COR-L47 (cell line): ENCODE measurements at regions not wholly inside any gene's neighbourhood (a gene's known extent, or its start where the extent isn't known, plus 50 kb on each side); places are given as distances from the start of the nearest gene placed in this dataset.
"Not testable (repeated sequence)": the region's sequence is repeated elsewhere in the genome, so short reads cannot be mapped to it uniquely, and the experiment has no call there.

Source experiments
- DNase-seq: peaks from one replicate; lab custom pipeline; 2025; lab: John Stamatoyannopoulos, UW

DNA sequence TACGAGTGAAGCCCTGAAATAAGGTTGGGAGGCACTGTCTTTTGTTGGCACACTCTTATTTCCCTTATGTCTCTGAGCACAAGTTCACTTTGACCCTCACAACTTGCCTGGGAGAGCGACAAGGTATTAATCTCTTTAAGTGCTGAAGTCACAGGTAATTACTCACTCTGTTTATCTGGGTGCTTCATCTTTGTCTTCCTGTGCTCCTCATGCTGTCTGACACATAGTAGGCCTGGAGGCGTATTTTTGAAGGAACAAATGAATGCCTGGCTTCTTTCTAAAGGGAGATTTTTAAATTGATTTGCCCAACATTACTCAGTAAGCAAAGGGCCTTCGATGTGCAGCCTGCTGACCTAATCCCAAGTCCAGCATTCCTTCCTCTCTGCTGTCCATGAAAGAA lies 507.1 kb upstream of the TNP1 start:
- no peak for DNase-seq

DNA sequence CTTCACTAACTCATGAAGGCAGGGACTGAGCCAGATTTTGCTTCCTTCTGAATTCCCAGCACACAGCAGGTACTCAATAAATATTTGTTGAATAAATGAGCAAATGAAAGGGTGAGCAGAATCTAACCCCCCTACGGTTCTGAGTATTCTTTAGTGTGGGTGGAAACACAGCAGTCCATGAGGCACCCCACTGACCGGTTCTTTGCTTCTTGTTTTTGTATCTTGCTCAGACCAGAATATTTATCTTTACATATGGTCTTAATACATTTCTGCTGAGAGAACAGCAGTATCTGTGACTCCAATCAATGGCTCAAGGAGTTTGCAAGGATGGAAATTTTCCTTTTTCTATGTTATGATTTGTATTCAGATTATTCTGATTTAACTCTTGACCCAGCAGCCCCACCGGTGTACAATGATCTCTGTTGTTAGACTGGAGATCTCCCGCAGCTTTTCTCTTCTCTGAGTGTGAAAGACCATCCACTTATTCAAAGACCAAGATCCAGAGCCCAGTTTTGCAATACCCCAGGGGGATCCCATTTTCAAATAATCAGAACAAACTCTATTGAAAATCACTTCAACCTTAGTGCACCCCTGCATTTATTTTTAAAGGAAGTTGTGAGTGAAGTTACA lies 506.5 kb upstream of the TNP1 start:
- peak; percentile 82 for DNase-seq

DNA sequence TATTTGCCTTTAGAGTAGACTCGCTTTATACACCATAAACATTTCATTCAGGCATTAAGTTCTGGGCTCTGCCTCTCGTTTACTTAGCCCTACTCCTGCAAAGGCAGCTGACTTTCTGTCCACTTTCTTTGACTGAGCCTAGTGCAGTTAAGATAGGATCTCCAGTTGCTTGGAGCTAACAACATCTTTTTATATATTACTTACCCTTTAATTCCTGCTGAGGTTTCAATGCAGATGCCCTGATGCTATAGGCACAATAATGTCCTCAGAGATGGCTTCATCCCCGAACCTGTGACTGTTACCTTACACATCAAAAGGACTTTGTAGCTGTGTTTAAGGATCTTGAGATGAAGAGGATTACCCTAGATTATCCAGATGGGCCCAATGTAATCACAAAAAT lies 505.8 kb upstream of the TNP1 start:
- no peak for DNase-seq

DNA sequence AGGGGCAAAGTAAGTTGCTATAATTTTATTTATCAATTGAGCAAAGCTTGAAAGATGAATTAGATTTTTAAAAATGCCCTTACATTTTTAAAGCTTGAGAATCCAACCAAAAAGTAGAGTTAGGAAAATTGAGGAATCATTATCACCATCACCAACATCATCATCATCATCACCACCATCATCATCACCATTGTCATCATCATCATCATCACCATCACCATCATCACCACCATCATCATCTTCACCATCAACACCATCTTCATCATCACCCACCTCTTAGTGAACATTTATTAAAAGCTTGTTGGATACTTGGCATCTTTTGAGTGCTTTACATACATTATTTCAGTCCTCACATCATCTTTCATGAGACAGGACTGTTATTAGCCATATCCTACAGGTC lies 504.4 kb upstream of the TNP1 start:
- DNase-seq, result no peak

DNA sequence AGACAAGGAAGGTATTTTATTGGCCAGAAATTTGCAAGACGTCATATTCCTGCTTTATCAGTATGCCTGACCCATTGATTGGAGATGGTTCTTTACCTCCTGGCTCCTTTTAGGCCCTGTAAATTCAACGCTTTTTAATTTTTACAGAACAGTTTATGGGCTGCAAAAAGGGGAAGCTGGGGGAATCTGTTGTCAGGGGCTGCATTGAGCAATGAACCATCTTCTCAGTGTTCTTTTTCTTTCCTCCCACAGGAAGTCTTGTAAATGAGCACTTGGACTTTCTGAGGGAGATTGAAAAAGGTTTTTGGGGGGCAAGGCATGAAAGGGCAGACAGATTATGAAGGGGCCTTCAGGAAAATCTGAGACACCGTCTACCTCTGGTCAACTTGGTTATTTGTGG lies 503.6 kb upstream of the TNP1 start:
- no peak for DNase-seq

- DNase-seq, result no peak
Measured at GRCh38 chr2:217362710-217363109, 502.8 kb upstream of the TNP1 start.

GRCh38 chr2:217362286-217362685 lies 502.4 kb upstream of the TNP1 start:
- no peak for DNase-seq

GRCh38 chr2:217361483-217361880 lies 501.6 kb upstream of the TNP1 start:
- DNase-seq, result no peak

DNA sequence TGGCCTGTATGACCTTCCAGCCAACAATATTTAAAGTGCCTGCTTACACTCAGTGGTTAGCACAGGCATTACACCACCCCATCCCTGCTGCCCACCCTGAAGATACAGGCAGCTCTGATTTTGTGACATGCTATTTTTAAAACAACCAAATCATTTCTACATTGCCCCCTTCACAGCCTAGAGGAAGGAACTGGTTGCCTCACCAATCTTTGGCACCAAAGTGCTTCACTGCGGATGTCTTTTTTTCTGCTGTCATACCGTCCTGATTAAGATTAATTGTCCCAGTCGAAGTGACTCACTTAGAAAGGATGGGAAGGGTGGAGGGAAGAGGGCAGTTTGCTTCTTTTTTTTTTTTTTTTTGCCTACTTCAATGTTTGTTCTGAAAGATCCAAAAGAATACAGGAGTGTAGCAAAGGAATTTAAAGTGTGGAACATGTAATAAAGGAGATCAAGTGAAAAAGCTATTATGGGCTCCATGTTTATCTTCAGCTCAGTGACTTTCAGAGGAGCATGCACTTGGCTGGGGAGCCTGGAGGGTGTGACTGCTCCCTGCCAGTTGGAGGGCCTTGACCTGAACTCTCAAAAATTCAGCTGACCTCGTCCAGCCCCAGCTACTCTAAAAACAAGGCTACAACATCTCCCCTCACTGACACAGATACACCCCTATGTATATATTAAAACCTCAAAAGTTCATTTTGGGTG lies 501.1 kb upstream of the TNP1 start:
- no peak for DNase-seq

DNA sequence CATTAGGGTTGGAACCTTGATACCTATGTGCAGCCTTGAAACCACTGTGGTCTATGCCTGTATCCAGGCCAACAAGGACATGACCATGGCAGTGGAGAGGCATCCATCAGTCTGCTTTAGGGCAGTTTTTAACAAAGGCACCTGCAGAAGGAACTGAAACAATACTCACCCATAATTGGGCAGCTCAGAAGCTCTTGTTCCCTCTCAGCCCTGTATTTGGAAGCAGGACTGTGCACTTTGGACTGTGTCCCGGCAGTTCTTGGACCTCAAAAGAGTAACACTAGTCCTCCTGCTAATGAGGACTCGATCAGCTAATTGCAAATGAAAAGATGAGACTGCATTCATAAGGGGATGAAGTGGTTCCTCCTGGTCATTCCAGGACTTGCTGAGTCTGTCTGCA lies 500.2 kb upstream of the TNP1 start:
- no peak for DNase-seq

- no peak for DNase-seq
Measured at GRCh38 chr2:217357886-217358620, 498.2 kb upstream of the TNP1 start.

DNA sequence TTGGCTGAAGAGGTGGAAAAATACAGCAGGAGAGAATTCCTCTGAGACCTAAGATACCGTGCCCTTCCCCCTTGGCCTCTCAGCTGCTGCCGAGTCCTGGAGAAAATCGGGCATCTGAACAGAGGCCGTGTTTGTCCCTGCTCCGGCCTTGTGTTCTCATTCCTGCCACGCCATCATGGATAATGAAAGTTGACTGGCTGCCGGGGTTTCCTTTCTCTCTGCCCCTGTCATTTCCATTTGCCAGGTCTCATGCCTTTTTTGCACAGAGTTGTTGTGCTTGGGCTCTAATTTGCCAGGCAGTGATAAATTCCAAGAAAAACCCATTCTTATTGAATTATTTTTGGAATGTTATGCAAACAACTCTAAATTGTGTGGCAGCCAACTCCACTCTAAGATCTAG lies 496.9 kb upstream of the TNP1 start:
- DNase-seq, result no peak

DNA sequence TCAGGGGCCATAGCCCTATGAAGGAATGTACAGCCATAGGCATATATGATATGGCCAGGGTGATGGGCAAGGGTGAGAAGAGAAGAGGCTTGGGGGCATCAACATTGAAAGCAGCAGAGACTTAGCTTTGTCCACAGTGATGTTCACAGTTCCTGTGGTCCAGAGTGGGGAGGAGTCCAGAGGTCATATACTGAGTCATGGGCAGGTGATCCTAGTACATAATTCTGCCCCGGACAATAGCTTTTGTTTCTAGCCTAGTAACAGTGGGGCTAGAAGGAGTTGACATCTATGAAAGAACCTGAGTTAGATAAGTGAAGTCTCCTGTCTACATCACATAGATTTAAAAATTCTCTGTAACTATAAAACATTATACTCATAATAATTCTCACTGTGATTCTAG lies 496.3 kb upstream of the TNP1 start:
- no peak for DNase-seq

DNA sequence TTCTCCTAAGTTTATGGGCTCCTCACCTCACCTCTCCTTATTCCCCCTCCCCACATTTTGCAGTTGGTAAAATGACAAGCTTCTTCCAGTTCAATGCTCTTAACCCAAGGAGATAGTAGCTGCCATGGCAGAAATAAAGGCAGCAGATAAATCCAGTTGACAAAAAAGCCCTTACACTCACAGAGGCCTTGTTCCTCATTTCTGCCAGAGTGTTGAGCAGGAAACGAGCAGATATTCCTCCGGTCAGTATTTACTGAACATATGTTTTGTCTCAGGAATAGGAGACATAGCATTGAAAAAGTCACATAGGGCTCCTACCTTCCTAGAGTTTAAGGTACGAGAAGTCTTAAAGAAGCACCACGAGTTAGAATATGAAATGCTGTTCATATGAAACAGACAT lies 493.7 kb upstream of the TNP1 start:
- DNase-seq, result no peak

- no peak for DNase-seq
Measured at GRCh38 chr2:217351378-217351777, 491.5 kb upstream of the TNP1 start.

GRCh38 chr2:217349251-217349650 lies 489.4 kb upstream of the TNP1 start:
- no peak for DNase-seq

DNA sequence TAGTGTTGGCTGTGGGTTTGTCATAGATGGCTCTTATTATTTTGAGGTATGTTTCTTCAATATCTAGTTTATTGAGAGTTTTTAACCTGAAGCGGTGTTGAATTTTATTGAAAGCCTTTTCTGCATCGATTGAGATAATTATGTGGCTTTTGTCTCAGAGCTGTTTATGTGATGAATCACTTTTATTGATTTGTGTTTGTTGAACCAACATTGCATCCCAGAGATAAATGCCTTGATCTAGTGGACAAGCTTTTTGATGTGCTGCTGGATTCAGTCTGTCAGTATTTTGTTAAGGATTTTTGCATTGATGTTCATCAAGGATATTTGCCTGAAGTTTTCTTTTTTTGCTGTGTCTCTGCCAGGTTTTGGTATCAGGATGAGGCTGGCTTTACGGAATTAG lies 487.8 kb upstream of the TNP1 start:
- not testable (repeated sequence) for DNase-seq

GRCh38 chr2:217346043-217346442 lies 486.2 kb upstream of the TNP1 start:
- DNase-seq, result not testable (repeated sequence)

GRCh38 chr2:217340899-217341298 lies 481.0 kb upstream of the TNP1 start:
- DNase-seq, result no peak

- no peak for DNase-seq
Measured at GRCh38 chr2:217340176-217340575, 480.3 kb upstream of the TNP1 start.

- DNase-seq, result no peak
Measured at GRCh38 chr2:217339753-217340152, 479.9 kb upstream of the TNP1 start.

GRCh38 chr2:217338306-217338916 lies 478.5 kb upstream of the TNP1 start:
- no peak for DNase-seq

GRCh38 chr2:217337771-217338170 lies 477.9 kb upstream of the TNP1 start:
- no peak for DNase-seq
